GM21447 (cell line): ENCODE measurements at regions not wholly inside any gene's neighbourhood (a gene's known extent, or its start where the extent isn't known, plus 50 kb on each side); places are given as distances from the start of the nearest gene placed in this dataset.

Experiments used
- ATAC-seq: cut with Tn5 transposase; IDR thresholded peaks from one replicate; pipeline ENCODE4 v1.9.1; 2021; ENCODE audit not compliant: unreplicated experiment

- ATAC-seq = no peak
Observed at GRCh38 chr2:155350783-155351580, 652.5 kb downstream of the KCNJ3 start.

GRCh38 chr2:155332016-155332415 is 633.5 kb downstream of the KCNJ3 start:
- ATAC-seq = no peak

GRCh38 chr2:155320236-155320635 is 621.7 kb downstream of the KCNJ3 start:
- no peak for ATAC-seq

- ATAC-seq = no peak
Observed at GRCh38 chr2:155318710-155319109, 620.2 kb downstream of the KCNJ3 start.

GRCh38 chr2:155315768-155316167 is 617.3 kb downstream of the KCNJ3 start:
- no peak for ATAC-seq

- no peak for ATAC-seq
Observed at GRCh38 chr2:155310589-155310988, 612.1 kb downstream of the KCNJ3 start.

GRCh38 chr2:155309483-155309882 is 611.0 kb downstream of the KCNJ3 start:
- ATAC-seq = no peak

GRCh38 chr2:155308367-155309009 is 610.0 kb downstream of the KCNJ3 start:
- ATAC-seq = no peak

- no peak for ATAC-seq
Observed at GRCh38 chr2:155301221-155301620, 602.7 kb downstream of the KCNJ3 start.

- no peak for ATAC-seq
Observed at GRCh38 chr2:155298001-155298400, 599.5 kb downstream of the KCNJ3 start.

GRCh38 chr2:155294358-155294757 is 595.9 kb downstream of the KCNJ3 start:
- ATAC-seq = no peak

- no peak for ATAC-seq
Observed at GRCh38 chr2:155281907-155282306, 583.4 kb downstream of the KCNJ3 start.

GRCh38 chr2:155273323-155273722 is 574.8 kb downstream of the KCNJ3 start:
- no peak for ATAC-seq

GRCh38 chr2:155266583-155266982 is 568.1 kb downstream of the KCNJ3 start:
- ATAC-seq = no peak

GRCh38 chr2:155266109-155266508 is 567.6 kb downstream of the KCNJ3 start:
- no peak for ATAC-seq

GRCh38 chr2:155256803-155257202 is 558.3 kb downstream of the KCNJ3 start:
- ATAC-seq = no peak

GRCh38 chr2:155250800-155251199 is 552.3 kb downstream of the KCNJ3 start:
- ATAC-seq = no peak

- ATAC-seq = no peak
Observed at GRCh38 chr2:155240176-155240575, 541.7 kb downstream of the KCNJ3 start.

GRCh38 chr2:155235710-155236109 is 537.2 kb downstream of the KCNJ3 start:
- no peak for ATAC-seq

GRCh38 chr2:155223781-155224406 is 525.4 kb downstream of the KCNJ3 start:
- ATAC-seq = no peak

- ATAC-seq = peak; percentile 61
Observed at GRCh38 chr2:155218945-155219344, 520.5 kb downstream of the KCNJ3 start.

- ATAC-seq = peak; percentile 27
Observed at GRCh38 chr2:155218292-155218924, 519.9 kb downstream of the KCNJ3 start.
